K562 (cell line): ENCODE measurements at regions not wholly inside any gene's neighbourhood (a gene's known extent, or its start where the extent isn't known, plus 50 kb on each side); places are given as distances from the start of the nearest gene placed in this dataset.

ENCODE experiments used
- ATAC-seq: fragments of 200-7000 bp; cut with Tn5 transposase; 3 replicates; pipeline ENCODE4 v1.9.1; 2020; ENCODE audit warnings: moderate library complexity
- BruUV-seq: library from RNA; stranded (reverse); fragments of 400-500 nt; replicated peaks from 2 replicates; lab custom pipeline; 2021; lab: Mats Ljungman, UMichigan
- CTCF ChIA-PET: fragments of 300-600 bp; formaldehyde crosslinking; extraction: SDS; loops from one replicate; lab custom pipeline; 2021; ENCODE audit warnings: low intra/inter-chr PET ratio; lab: Yijun Ruan, JAX
- POLR2A ChIA-PET: fragments of 300-600, 350-650 bp; sonication (Branson Sonifier 250); formaldehyde crosslinking; extraction: SDS; loops from one replicate; lab custom pipeline; 2021; ENCODE audit warnings: antibody characterized with exemption, inconsistent platforms; lab: Yijun Ruan, JAX
- DNase-seq, 4 experiments: peaks; one replicate each; pipeline versions ENCODE4 v3.0.0 to v3.0.0-alpha.2; 2011 to 2018; ENCODE audit warnings: low spot score in 3 of 4, mixed read lengths in 3 of 4; ENCODE audit errors: extremely low read depth in 1 of 4
- FAIRE-seq: peaks from 2 replicates; lab custom pipeline; 2011; peaks lifted over from hg19 to GRCh38; lab: Jason Lieb, UNC
- H2AFZ ChIP-seq: 2 replicates; pipeline ENCODE4 v1.6.0; 2011; ENCODE audit warnings: low read depth, low read length, control low read depth, inconsistent platforms
- H3K27ac ChIP-seq: fragments of 200-600 bp; 3 replicates; pipeline ENCODE4 v1.8.0; 2011; ENCODE audit warnings: low read depth, mild to moderate bottlenecking, control low read depth, inconsistent platforms, low read length, moderate library complexity, mixed read lengths; ENCODE audit errors: extremely low read depth
- H3K27me3 ChIP-seq, 2 experiments: fragments of 300-600 bp in 1 of 2; 2 replicates in 1 of 2; 3 replicates in 1 of 2; pipeline versions ENCODE4 v1.6.0 to v1.8.0; 2011; ENCODE audit warnings: inconsistent platforms in 2 of 2, low read length in 2 of 2, mild to moderate bottlenecking in 1 of 2, mixed read lengths in 1 of 2, moderate library complexity in 1 of 2; ENCODE audit not compliant: control insufficient read depth in 2 of 2, insufficient read depth in 2 of 2
- H3K36me3 ChIP-seq: fragments of 300-600 bp; 3 replicates; pipeline ENCODE4 v1.8.0; 2011; ENCODE audit warnings: mild to moderate bottlenecking, low read length, inconsistent platforms; ENCODE audit not compliant: control insufficient read depth, insufficient read depth
- H3K4me1 ChIP-seq, 2 experiments: fragments of 200-600 bp in 1 of 2; replicated peaks in 1 of 2; 2 replicates in 1 of 2; 3 replicates in 1 of 2; pipeline versions ENCODE4 v1.5.1 to v1.8.0; 2011; ENCODE audit warnings: inconsistent platforms in 2 of 2, low read length in 2 of 2, mild to moderate bottlenecking in 1 of 2, mixed read lengths in 1 of 2, moderate library complexity in 1 of 2; ENCODE audit not compliant: control insufficient read depth in 2 of 2, insufficient read depth in 2 of 2
- H3K4me2 ChIP-seq: 2 replicates; pipeline ENCODE4 v1.6.1; 2011; ENCODE audit warnings: low read length, control low read depth, inconsistent platforms, mixed read lengths; ENCODE audit not compliant: insufficient read depth
- H3K4me3 ChIP-seq: fragments of 200-600 bp; sonication (generic), shearing (Covaris generic); 2 replicates; pipeline ENCODE4 v1.5.1; 2016; ENCODE audit warnings: control low read depth, inconsistent platforms
- H3K79me2 ChIP-seq: fragments of 200-600 bp; 3 replicates; pipeline ENCODE4 v1.8.0; 2011; ENCODE audit warnings: low read length, inconsistent platforms; ENCODE audit not compliant: control insufficient read depth, insufficient read depth
- H3K9ac ChIP-seq, 2 experiments: 2 replicates each; pipeline versions ENCODE4 v1.6.0 to v1.6.1; 2011; ENCODE audit warnings: low read depth in 2 of 2, low read length in 2 of 2, control low read depth in 1 of 2, inconsistent platforms in 1 of 2, mild to moderate bottlenecking in 1 of 2, mixed read lengths in 1 of 2; ENCODE audit not compliant: insufficient read depth in 1 of 2
- H3K9me1 ChIP-seq: one replicate; pipeline ENCODE4 v1.6.0; 2011; ENCODE audit warnings: inconsistent platforms, mild to moderate bottlenecking, low read length, moderate library complexity; ENCODE audit not compliant: control insufficient read depth, insufficient read depth
- H3K9me3 ChIP-seq: replicated peaks from 2 replicates; pipeline ENCODE4 v1.5.1; 2011; ENCODE audit warnings: low read depth, low read length, inconsistent platforms; ENCODE audit not compliant: control insufficient read depth, insufficient read depth
- H4K20me1 ChIP-seq: replicated peaks from 2 replicates; pipeline ENCODE4 v1.6.1; 2011; ENCODE audit warnings: low read length, inconsistent platforms, mixed read lengths; ENCODE audit not compliant: control insufficient read depth, insufficient read depth
- CEBPB ChIP-seq: fragments of 450-650 bp; IDR thresholded peaks from 2 replicates; pipeline ENCODE4 v1.6.1; 2016; ENCODE audit warnings: missing genetic modification characterization, missing compliant biosample characterization
- ID3 ChIP-seq, 2 experiments: fragments of 250-450 bp in 1 of 2; fragments of 450-650 bp in 1 of 2; sonication (Bioruptor Pico) in 1 of 2; IDR thresholded peaks; 2 replicates each; pipeline versions ENCODE4 v1.6.1 to v1.8.0; 2016 to 2021; ENCODE audit warnings: mild to moderate bottlenecking in 2 of 2, moderate library complexity in 2 of 2, missing compliant biosample characterization in 1 of 2, missing genetic modification characterization in 1 of 2
- KLF16 ChIP-seq: IDR thresholded peaks from 2 replicates; pipeline ENCODE4 v1.6.1; 2016; ENCODE audit warnings: antibody characterized with exemption
- NCOA1 ChIP-seq: fragments of 450-650 bp; IDR thresholded peaks from 2 replicates; pipeline ENCODE4 v1.6.1; 2016; ENCODE audit warnings: low read depth
- NFE2 ChIP-seq: IDR thresholded peaks from 2 replicates; pipeline ENCODE4 v1.6.1; 2014; ENCODE audit warnings: antibody characterized with exemption, low read depth
- NONO ChIP-seq, 2 experiments: fragments of 200-400 bp in 1 of 2; fragments of 450-650 bp in 1 of 2; formaldehyde crosslinking in 1 of 2; IDR thresholded peaks; 2 replicates each; pipeline ENCODE4 v1.6.1; 2017; ENCODE audit warnings: low read depth in 2 of 2, mild to moderate bottlenecking in 2 of 2, moderate library complexity in 2 of 2, low read length in 1 of 2
- POU5F1 ChIP-seq: fragments of 150-350 bp; IDR thresholded peaks from 2 replicates; pipeline ENCODE4 v1.6.1; 2014; ENCODE audit warnings: borderline replicate concordance, low read length, low read depth, mild to moderate bottlenecking; ENCODE audit not compliant: partially characterized antibody
- RAD51 ChIP-seq: fragments of 450-650 bp; IDR thresholded peaks from 2 replicates; pipeline ENCODE4 v1.7.1; 2016; ENCODE audit warnings: low read depth, mild to moderate bottlenecking, borderline replicate concordance
- STAT5A ChIP-seq: IDR thresholded peaks from 2 replicates; pipeline ENCODE4 v1.6.1; 2012; ENCODE audit warnings: low read length, inconsistent platforms, borderline replicate concordance
- TCF3 ChIP-seq: sonication (generic); formaldehyde crosslinking; IDR thresholded peaks from 2 replicates; pipeline ENCODE4 v1.4.0; 2020; ENCODE audit warnings: mild to moderate bottlenecking, missing genetic modification reagents
- TOE1 ChIP-seq, 2 experiments: fragments of 450-650 bp in 1 of 2; sonication (generic) in 1 of 2; formaldehyde crosslinking in 1 of 2; IDR thresholded peaks; 2 replicates each; pipeline versions ENCODE4 v1.7.1 to v1.8.0; 2016 to 2022; ENCODE audit warnings: borderline replicate concordance in 2 of 2, mild to moderate bottlenecking in 2 of 2, antibody characterized with exemption in 1 of 2, inconsistent platforms in 1 of 2, low read depth in 1 of 2, missing genetic modification reagents in 1 of 2, moderate library complexity in 1 of 2
- ZBTB33 ChIP-seq: sonication (generic); formaldehyde crosslinking; IDR thresholded peaks from 2 replicates; pipeline ENCODE4 v1.8.1; 2023; ENCODE audit warnings: mild to moderate bottlenecking, missing genetic modification reagents
- ZNF217 ChIP-seq: sonication (generic); formaldehyde crosslinking; IDR thresholded peaks from 2 replicates; pipeline ENCODE4 v1.8.0; 2022; ENCODE audit warnings: mild to moderate bottlenecking, missing genetic modification reagents
- ZNF282 ChIP-seq: sonication (generic); formaldehyde crosslinking; IDR thresholded peaks from 2 replicates; pipeline ENCODE4 v1.8.1; 2023; ENCODE audit warnings: missing genetic modification reagents
- ZNF444 ChIP-seq: fragments of 250-450 bp; sonication (Bioruptor Pico); IDR thresholded peaks from 2 replicates; pipeline ENCODE4 v1.4.0; 2020; ENCODE audit warnings: mild to moderate bottlenecking, moderate library complexity
- ZNF76 ChIP-seq: fragments of 250-450 bp; sonication (Bioruptor Pico); IDR thresholded peaks from 2 replicates; pipeline ENCODE4 v1.4.0; 2020; ENCODE audit warnings: mild to moderate bottlenecking, moderate library complexity, borderline replicate concordance
- WGBS: fragments of 100-300 bp; shearing (Covaris generic); methylation state at CpG from one replicate; pipeline ENCODE4 v1.1.6; 2016; ENCODE audit warnings: low coverage, mixed read lengths; ENCODE audit not compliant: insufficient coverage; ENCODE audit errors: missing lambda C conversion rate; 5-methylcytosine and 5-hydroxymethylcytosine counted together
- in situ Hi-C: fragments of 300-500 bp; cut with MboI; formaldehyde crosslinking; loops from 4 replicates; pipeline ENCODE4 v1.15.0; 2018; ENCODE audit warnings: inconsistent platforms, mixed read lengths
- intact Hi-C: fragments of 100-400 bp; cut with micrococcal nuclease; formaldehyde crosslinking; loops from 2 replicates; pipeline ENCODE4 v1.14.2; 2022

- BruUV-seq: no TSS peak
- Histone ChIP-seq H3K9ac (no peak overlapping the region), H3K9me1 (no peaks in the 10 kb centered on the region), H3K79me2 (no peaks in the 10 kb centered on the region), H3K4me1 (no peaks in the 10 kb centered on the region; a peak in 1 of 5 replicates), H4K20me1 (no peaks in the 10 kb centered on the region), H3K27ac (no peak overlapping the region), H3K27me3 (peaks cover 19 to 48% of the 10 kb centered on the region in 2 experiments; a peak in 3 of 5 replicates), H3K4me3 (no peak overlapping the region), H3K9me3 (no peaks in the 10 kb centered on the region), H3K36me3 (no peaks in the 10 kb centered on the region), H3K4me2 (no peak overlapping the region), H2AFZ (no peak overlapping the region)
- in situ Hi-C loops: no loop called here
- DNase-seq (no peak), FAIRE-seq (no peak), ATAC-seq (no peak)
- ChIA-PET CTCF (no interaction called here), POLR2A (interaction anchor here (0.8 kb wide), 1 partner anchor 25 kb away, joined by 3 read pairs; no protein-coding TSS in a partner anchor)
- under 1% methylated on average over 7 of the region's 7 CpGs for WGBS
- intact Hi-C loops: no loop called here
- TF ChIP-seq NONO (IDR thresholded peaks at IDR 0.05; ENCODE audit: low read depth in 2 of 2, low read length in 1 of 2) (no peak), NFE2 (no peak), NCOA1 (no peak), STAT5A (no peak), ZNF217 (CRISPR knock-in tag) (no peak), ZNF76 (CRISPR knock-in tag) (no peak), POU5F1 (no peak), ID3 (CRISPR knock-in tag; IDR thresholded peaks at IDR 0.05) (no peak), ID3 (tag; IDR thresholded peaks at IDR 0.05) (no peak), ZBTB33 (no peak), RAD51 (no peak), TOE1 (IDR thresholded peaks at IDR 0.05; ENCODE audit: borderline replicate concordance) (no peak), TOE1 (CRISPR knock-in tag; IDR thresholded peaks at IDR 0.05; ENCODE audit: borderline replicate concordance, low read depth) (no peak), ZNF282 (no peak), CEBPB (no peak), KLF16 (no peak), ZNF444 (no peak), TCF3 (CRISPR knock-in tag) (no peak)
Observed at GRCh38 chr15:62447742-62448141, 282.7 kb upstream of the C2CD4B start.
